ENCODE measurements at regions not wholly inside any gene's neighbourhood (a gene's known extent, or its start where the extent isn't known, plus 50 kb on each side); places are given as distances from the start of the nearest gene placed in this dataset.
"Not testable (repeated sequence)": the region's sequence is repeated elsewhere in the genome, so short reads cannot be mapped to it uniquely, and the experiment has no call there.

GRCh38 chr3:124345845-124346244, 353.9 kb upstream of the ROPN1 start:
- Histone ChIP-seq H3K27ac (ENCODE audit: low read depth, low read length, poor library complexity, severe bottlenecking) (no peak overlapping the region), H3F3A (ENCODE audit: insufficient read depth, low read length) (no peaks in the 10 kb centered on the region), H3K4me2 (ENCODE audit: low read length) (no peak overlapping the region), H3K79me2 (ENCODE audit: insufficient read depth, low read length) (no peaks in the 10 kb centered on the region), H3K9me3 (ENCODE audit: low read length) (no peaks in the 10 kb centered on the region), H3K36me3 (ENCODE audit: insufficient read depth, low read length) (no peaks in the 10 kb centered on the region), H2AFZ (ENCODE audit: low read length) (no peak overlapping the region), H3K9me2 (ENCODE audit: low read depth, low read length) (no peaks in the 10 kb centered on the region), H4K20me1 (ENCODE audit: insufficient read depth, low read length) (no peaks in the 10 kb centered on the region), H3K4me3 (ENCODE audit: low read depth, low read length, poor library complexity, severe bottlenecking) (no peak overlapping the region), H3K9ac (ENCODE audit: low read length) (no peak overlapping the region), H3K4me1 (ENCODE audit: insufficient read depth, low read length, severe bottlenecking) (no peaks in the 10 kb centered on the region), H3K27me3 (ENCODE audit: insufficient read depth, low read length) (no peaks in the 10 kb centered on the region)
- TF ChIP-seq EZH2 (IDR thresholded peaks at IDR 0.05; ENCODE audit: borderline replicate concordance, low read length) (no peak), CTCF (IDR thresholded peaks at IDR 0.05; ENCODE audit: low read length) (no peak)

- Histone ChIP-seq H3K4me2 (ENCODE audit: low read length) (no peak overlapping the region), H3K36me3 (ENCODE audit: insufficient read depth, low read length) (no peaks in the 10 kb centered on the region), H2AFZ (ENCODE audit: low read length) (no peak overlapping the region), H3K4me3 (ENCODE audit: low read depth, low read length, poor library complexity, severe bottlenecking) (no peak overlapping the region), H3K27me3 (ENCODE audit: insufficient read depth, low read length) (no peaks in the 10 kb centered on the region), H3K9me3 (ENCODE audit: low read length) (no peaks in the 10 kb centered on the region), H3K9me2 (ENCODE audit: low read depth, low read length) (no peaks in the 10 kb centered on the region), H3K79me2 (ENCODE audit: insufficient read depth, low read length) (no peaks in the 10 kb centered on the region), H3F3A (ENCODE audit: insufficient read depth, low read length) (no peaks in the 10 kb centered on the region), H3K9ac (ENCODE audit: low read length) (no peak overlapping the region), H3K4me1 (ENCODE audit: insufficient read depth, low read length, severe bottlenecking) (no peaks in the 10 kb centered on the region), H3K27ac (ENCODE audit: low read depth, low read length, poor library complexity, severe bottlenecking) (no peak overlapping the region), H4K20me1 (ENCODE audit: insufficient read depth, low read length) (no peaks in the 10 kb centered on the region)
- no peak for TF ChIP-seq CTCF (IDR thresholded peaks at IDR 0.05; ENCODE audit: low read length)
- no peak for TF ChIP-seq EZH2 (IDR thresholded peaks at IDR 0.05; ENCODE audit: borderline replicate concordance, low read length)
Observed at GRCh38 chr3:124346487-124346886, 354.6 kb upstream of the ROPN1 start.

- no peaks in the 10 kb centered on the region for H3K9me2 ChIP-seq (ENCODE audit: low read depth, low read length)
- TF ChIP-seq CTCF (IDR thresholded peaks at IDR 0.05; ENCODE audit: low read length) (no peak), EZH2 (IDR thresholded peaks at IDR 0.05; ENCODE audit: borderline replicate concordance, low read length) (no peak)
- H4K20me1 ChIP-seq (ENCODE audit: insufficient read depth, low read length): no peaks in the 10 kb centered on the region
- H3K4me3 ChIP-seq (ENCODE audit: low read depth, low read length, poor library complexity, severe bottlenecking): no peak overlapping the region
- H3K9ac ChIP-seq (ENCODE audit: low read length): no peak overlapping the region
- H3K36me3 ChIP-seq (ENCODE audit: insufficient read depth, low read length): no peaks in the 10 kb centered on the region
- H2AFZ ChIP-seq (ENCODE audit: low read length): no peak overlapping the region
- no peaks in the 10 kb centered on the region for H3K27me3 ChIP-seq (ENCODE audit: insufficient read depth, low read length)
- H3F3A ChIP-seq (ENCODE audit: insufficient read depth, low read length): no peaks in the 10 kb centered on the region
- no peaks in the 10 kb centered on the region for H3K4me1 ChIP-seq (ENCODE audit: insufficient read depth, low read length, severe bottlenecking)
- no peak overlapping the region for H3K4me2 ChIP-seq (ENCODE audit: low read length)
- H3K9me3 ChIP-seq (ENCODE audit: low read length): no peaks in the 10 kb centered on the region
- no peaks in the 10 kb centered on the region for H3K79me2 ChIP-seq (ENCODE audit: insufficient read depth, low read length)
- H3K27ac ChIP-seq (ENCODE audit: low read depth, low read length, poor library complexity, severe bottlenecking): no peak overlapping the region
Observed at GRCh38 chr3:124347418-124347817, 355.5 kb upstream of the ROPN1 start.

GRCh38 chr3:124348555-124348954, 356.6 kb upstream of the ROPN1 start:
- not testable (repeated sequence) for H3F3A ChIP-seq (ENCODE audit: insufficient read depth, low read length); H3K79me2 ChIP-seq (ENCODE audit: insufficient read depth, low read length); H3K4me1 ChIP-seq (ENCODE audit: insufficient read depth, low read length, severe bottlenecking); H4K20me1 ChIP-seq (ENCODE audit: insufficient read depth, low read length); H2AFZ ChIP-seq (ENCODE audit: low read length); H3K27me3 ChIP-seq (ENCODE audit: insufficient read depth, low read length); H3K9ac ChIP-seq (ENCODE audit: low read length); H3K36me3 ChIP-seq (ENCODE audit: insufficient read depth, low read length); H3K27ac ChIP-seq (ENCODE audit: low read depth, low read length, poor library complexity, severe bottlenecking); H3K9me3 ChIP-seq (ENCODE audit: low read length); H3K4me3 ChIP-seq (ENCODE audit: low read depth, low read length, poor library complexity, severe bottlenecking); H3K4me2 ChIP-seq (ENCODE audit: low read length); H3K9me2 ChIP-seq (ENCODE audit: low read depth, low read length)
